SK-N-SH treated with all-trans-retinoic acid at 6 μM for 48 hours (cell line): ENCODE measurements at regions not wholly inside any gene's neighbourhood (a gene's known extent, or its start where the extent isn't known, plus 50 kb on each side); places are given as distances from the start of the nearest gene placed in this dataset.

Experiments used
- ARNTL ChIP-seq: fragments of 450-650 bp; formaldehyde crosslinking; IDR thresholded peaks from 2 replicates; pipeline ENCODE4 v1.5.0; 2020; ENCODE audit warnings: low read depth, mild to moderate bottlenecking, moderate library complexity, borderline replicate concordance
- CREB5 ChIP-seq: fragments of 250-450 bp; sonication (Bioruptor Pico); IDR thresholded peaks from 2 replicates; pipeline ENCODE4 v1.5.1; 2020; ENCODE audit warnings: low read depth, mild to moderate bottlenecking, moderate library complexity
- CSRNP3 ChIP-seq: fragments of 250-450 bp; sonication (Bioruptor Pico); IDR thresholded peaks from 2 replicates; pipeline ENCODE4 v1.5.1; 2021; ENCODE audit warnings: mild to moderate bottlenecking, moderate library complexity
- ISL1 ChIP-seq: fragments of 250-450 bp; sonication (Bioruptor Pico); IDR thresholded peaks from 2 replicates; pipeline ENCODE4 v2.1.2; 2022; ENCODE audit warnings: mild to moderate bottlenecking, moderate library complexity
- OSR1 ChIP-seq: fragments of 250-450 bp; sonication (Bioruptor Pico); IDR thresholded peaks from 2 replicates; pipeline ENCODE4 v1.8.0; 2022; ENCODE audit warnings: moderate library complexity, mild to moderate bottlenecking, inconsistent platforms
- PATZ1 ChIP-seq: fragments of 250-450 bp; sonication (Bioruptor Pico); IDR thresholded peaks from 2 replicates; pipeline ENCODE4 v1.8.0; 2020; ENCODE audit warnings: mild to moderate bottlenecking, moderate library complexity, borderline replicate concordance
- POU6F1 ChIP-seq: fragments of 250-450 bp; sonication (Bioruptor Pico); IDR thresholded peaks from 2 replicates; pipeline ENCODE4 v1.8.0; 2021; ENCODE audit warnings: low read depth, mild to moderate bottlenecking, moderate library complexity, borderline replicate concordance
- PPARA ChIP-seq: fragments of 250-450 bp; sonication (Bioruptor Pico); IDR thresholded peaks from 2 replicates; pipeline ENCODE4 v1.5.0; 2020; ENCODE audit warnings: mild to moderate bottlenecking, borderline replicate concordance
- RARB ChIP-seq: fragments of 250-450 bp; sonication (Bioruptor Pico); IDR thresholded peaks from 2 replicates; pipeline ENCODE4 v1.8.0; 2021; ENCODE audit warnings: mild to moderate bottlenecking, moderate library complexity
- SNAI2 ChIP-seq: fragments of 250-450 bp; sonication (Bioruptor Pico); IDR thresholded peaks from 2 replicates; pipeline ENCODE4 v1.5.0; 2020; ENCODE audit warnings: mild to moderate bottlenecking, moderate library complexity
- TCF4 ChIP-seq: fragments of 250-450 bp; sonication (Bioruptor Pico); IDR thresholded peaks from 2 replicates; pipeline ENCODE4 v1.8.0; 2021; ENCODE audit warnings: mild to moderate bottlenecking, moderate library complexity, borderline replicate concordance
- TSHZ2 ChIP-seq: fragments of 250-450 bp; sonication (Bioruptor Pico); IDR thresholded peaks from 2 replicates; pipeline ENCODE4 v1.5.0; 2020; ENCODE audit warnings: mild to moderate bottlenecking, moderate library complexity
- ZFP30 ChIP-seq: fragments of 450-650 bp; formaldehyde crosslinking; IDR thresholded peaks from 2 replicates; pipeline ENCODE4 v1.5.0; 2022; ENCODE audit warnings: mild to moderate bottlenecking, moderate library complexity
- ZNF565 ChIP-seq: fragments of 450-650 bp; formaldehyde crosslinking; conservative IDR thresholded peaks from 2 replicates; pipeline ENCODE4 v1.5.0; 2020; ENCODE audit warnings: low read depth, mild to moderate bottlenecking, moderate library complexity

GRCh38 chr15:52858782-52859176 lies 68.6 kb upstream of the ONECUT1 start:
- TF ChIP-seq TSHZ2 (CRISPR knock-in tag) (no peak), TCF4 (CRISPR knock-in tag) (no peak), PATZ1 (no peak), PPARA (CRISPR knock-in tag) (no peak), OSR1 (CRISPR knock-in tag) (no peak), RARB (CRISPR knock-in tag) (no peak), ARNTL (CRISPR knock-in tag) (no peak), CSRNP3 (CRISPR knock-in tag) (no peak), ZFP30 (CRISPR knock-in tag) (no peak), POU6F1 (CRISPR knock-in tag) (no peak), ISL1 (no peak), SNAI2 (no peak), CREB5 (CRISPR knock-in tag) (no peak), ZNF565 (CRISPR knock-in tag) (no peak)
